ENCODE measurements at regions not wholly inside any gene's neighbourhood (a gene's known extent, or its start where the extent isn't known, plus 50 kb on each side); places are given as distances from the start of the nearest gene placed in this dataset.
"Not testable (repeated sequence)": the region's sequence is repeated elsewhere in the genome, so short reads cannot be mapped to it uniquely, and the experiment has no call there.

- DNase-seq (ENCODE audit: low spot score), result no peak
Observed at GRCh38 chr13:59305896-59306295, 857.8 kb downstream of the DIAPH3 start.

- no peak for DNase-seq (ENCODE audit: low spot score)
Observed at GRCh38 chr13:59312776-59313175, 851.0 kb downstream of the DIAPH3 start.

- DNase-seq (ENCODE audit: low spot score), result peak; percentile 88
Observed at GRCh38 chr13:59318320-59318930, 845.3 kb downstream of the DIAPH3 start.

- DNase-seq (ENCODE audit: low spot score), result no peak
Observed at GRCh38 chr13:59319276-59319675, 844.5 kb downstream of the DIAPH3 start.

- no peak for DNase-seq (ENCODE audit: low spot score)
Observed at GRCh38 chr13:59320021-59320420, 843.7 kb downstream of the DIAPH3 start.

GRCh38 chr13:59324401-59324800, 839.3 kb downstream of the DIAPH3 start:
- not testable (repeated sequence) for DNase-seq (ENCODE audit: low spot score)

- DNase-seq (ENCODE audit: low spot score), result no peak
Observed at GRCh38 chr13:59326717-59327116, 837.0 kb downstream of the DIAPH3 start.

- DNase-seq (ENCODE audit: low spot score), result no peak
Observed at GRCh38 chr13:59330764-59331163, 833.0 kb downstream of the DIAPH3 start.

- DNase-seq (ENCODE audit: low spot score), result no peak
Observed at GRCh38 chr13:59332966-59333365, 830.8 kb downstream of the DIAPH3 start.

- no peak for DNase-seq (ENCODE audit: low spot score)
Observed at GRCh38 chr13:59337070-59337469, 826.7 kb downstream of the DIAPH3 start.

- DNase-seq (ENCODE audit: low spot score), result no peak
Observed at GRCh38 chr13:59340151-59340550, 823.6 kb downstream of the DIAPH3 start.

GRCh38 chr13:59340581-59340980, 823.1 kb downstream of the DIAPH3 start:
- no peak for DNase-seq (ENCODE audit: low spot score)

- no peak for DNase-seq (ENCODE audit: low spot score)
Observed at GRCh38 chr13:59342400-59342799, 821.3 kb downstream of the DIAPH3 start.

- no peak for DNase-seq (ENCODE audit: low spot score)
Observed at GRCh38 chr13:59343132-59343531, 820.6 kb downstream of the DIAPH3 start.

- no peak for DNase-seq (ENCODE audit: low spot score)
Observed at GRCh38 chr13:59343993-59344822, 819.5 kb downstream of the DIAPH3 start.

GRCh38 chr13:59345311-59345710, 818.4 kb downstream of the DIAPH3 start:
- DNase-seq (ENCODE audit: low spot score), result no peak

- no peak for DNase-seq (ENCODE audit: low spot score)
Observed at GRCh38 chr13:59346999-59347723, 816.6 kb downstream of the DIAPH3 start.

- no peak for DNase-seq (ENCODE audit: low spot score)
Observed at GRCh38 chr13:59348617-59349016, 815.1 kb downstream of the DIAPH3 start.

GRCh38 chr13:59352600-59352999, 811.1 kb downstream of the DIAPH3 start:
- DNase-seq (ENCODE audit: low spot score), result no peak

GRCh38 chr13:59354665-59355369, 808.9 kb downstream of the DIAPH3 start:
- DNase-seq (ENCODE audit: low spot score), result no peak

GRCh38 chr13:59356607-59357006, 807.1 kb downstream of the DIAPH3 start:
- no peak for DNase-seq (ENCODE audit: low spot score)

GRCh38 chr13:59358014-59358413, 805.7 kb downstream of the DIAPH3 start:
- no peak for DNase-seq (ENCODE audit: low spot score)
